Fibroblast of villous mesenchyme (primary cell): ENCODE measurements at regions not wholly inside any gene's neighbourhood (a gene's known extent, or its start where the extent isn't known, plus 50 kb on each side); places are given as distances from the start of the nearest gene placed in this dataset.
"Not testable (repeated sequence)": the region's sequence is repeated elsewhere in the genome, so short reads cannot be mapped to it uniquely, and the experiment has no call there.

Source experiments
- DNase-seq: peaks from one replicate; pipeline ENCODE4 v3.0.0-alpha.2; 2010; ENCODE audit warnings: low read depth
- H3K4me3 ChIP-seq: 2 replicates; pipeline ENCODE4 v1.5.1; 2011; ENCODE audit warnings: low read depth, mild to moderate bottlenecking, low read length
- TF ChIP-seq, protein P1 (sequence below): IDR thresholded peaks from 2 replicates; pipeline ENCODE4 v1.5.1; 2012; ENCODE audit warnings: low read depth, mild to moderate bottlenecking, low read length; ENCODE audit not compliant: insufficient read depth

DNA sequence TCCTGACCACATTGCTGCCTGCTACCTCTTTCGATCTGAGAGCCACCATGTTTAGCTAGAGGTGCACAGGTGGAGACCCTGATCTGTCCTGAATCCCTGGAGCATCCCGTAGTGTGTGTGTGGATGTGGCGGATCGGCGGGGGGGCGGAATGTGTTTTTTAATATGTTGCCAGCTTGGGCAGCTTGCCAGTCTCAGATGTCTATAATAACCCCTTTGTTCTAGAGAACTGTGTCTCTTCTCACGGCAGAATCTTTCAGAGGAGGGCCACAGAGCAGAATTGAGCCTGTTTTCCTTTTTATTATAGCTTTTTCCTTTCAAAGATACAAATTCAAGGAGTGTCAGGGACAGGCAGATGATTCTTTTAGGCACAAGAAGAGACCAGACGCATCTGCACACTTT lies 934.1 kb upstream of the KLHL29 start:
- H3K4me3 ChIP-seq = no peak overlapping the region
- no peak for DNase-seq
- TF ChIP-seq, protein P1, sequence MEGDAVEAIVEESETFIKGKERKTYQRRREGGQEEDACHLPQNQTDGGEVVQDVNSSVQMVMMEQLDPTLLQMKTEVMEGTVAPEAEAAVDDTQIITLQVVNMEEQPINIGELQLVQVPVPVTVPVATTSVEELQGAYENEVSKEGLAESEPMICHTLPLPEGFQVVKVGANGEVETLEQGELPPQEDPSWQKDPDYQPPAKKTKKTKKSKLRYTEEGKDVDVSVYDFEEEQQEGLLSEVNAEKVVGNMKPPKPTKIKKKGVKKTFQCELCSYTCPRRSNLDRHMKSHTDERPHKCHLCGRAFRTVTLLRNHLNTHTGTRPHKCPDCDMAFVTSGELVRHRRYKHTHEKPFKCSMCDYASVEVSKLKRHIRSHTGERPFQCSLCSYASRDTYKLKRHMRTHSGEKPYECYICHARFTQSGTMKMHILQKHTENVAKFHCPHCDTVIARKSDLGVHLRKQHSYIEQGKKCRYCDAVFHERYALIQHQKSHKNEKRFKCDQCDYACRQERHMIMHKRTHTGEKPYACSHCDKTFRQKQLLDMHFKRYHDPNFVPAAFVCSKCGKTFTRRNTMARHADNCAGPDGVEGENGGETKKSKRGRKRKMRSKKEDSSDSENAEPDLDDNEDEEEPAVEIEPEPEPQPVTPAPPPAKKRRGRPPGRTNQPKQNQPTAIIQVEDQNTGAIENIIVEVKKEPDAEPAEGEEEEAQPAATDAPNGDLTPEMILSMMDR = no peak

DNA sequence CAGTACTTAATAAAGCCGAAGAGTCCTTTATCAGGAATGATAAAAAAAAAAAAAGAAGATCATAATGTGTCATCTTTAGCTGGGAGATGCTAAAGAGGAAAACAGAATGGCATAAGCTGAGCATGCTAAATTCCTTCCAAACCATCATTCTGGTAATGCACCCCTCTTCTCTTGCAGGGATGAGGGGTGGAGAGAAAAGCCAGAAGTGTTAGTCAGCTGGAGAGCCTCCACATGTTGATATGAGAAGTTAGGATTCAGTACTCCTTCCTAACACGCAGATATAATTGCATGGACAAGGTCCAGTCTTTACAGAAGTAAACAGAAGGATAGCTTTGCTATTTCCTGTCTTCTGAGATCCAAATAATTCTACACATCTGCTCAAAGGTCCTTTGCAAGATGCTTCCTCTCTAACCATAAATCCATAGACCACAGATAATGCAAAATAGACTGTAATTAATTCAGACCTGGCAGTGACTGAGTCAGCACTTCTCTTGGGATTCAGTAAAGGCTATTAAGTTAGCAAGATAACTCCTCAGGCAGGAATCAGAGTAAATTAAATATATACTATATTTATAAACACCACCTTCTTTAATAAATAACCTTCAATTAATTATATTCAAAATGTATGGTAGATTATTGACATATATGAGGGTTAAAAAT lies 930.0 kb upstream of the KLHL29 start:
- DNase-seq = no peak
- TF ChIP-seq, protein P1 = no peak
- H3K4me3 ChIP-seq = no peak overlapping the region

DNA sequence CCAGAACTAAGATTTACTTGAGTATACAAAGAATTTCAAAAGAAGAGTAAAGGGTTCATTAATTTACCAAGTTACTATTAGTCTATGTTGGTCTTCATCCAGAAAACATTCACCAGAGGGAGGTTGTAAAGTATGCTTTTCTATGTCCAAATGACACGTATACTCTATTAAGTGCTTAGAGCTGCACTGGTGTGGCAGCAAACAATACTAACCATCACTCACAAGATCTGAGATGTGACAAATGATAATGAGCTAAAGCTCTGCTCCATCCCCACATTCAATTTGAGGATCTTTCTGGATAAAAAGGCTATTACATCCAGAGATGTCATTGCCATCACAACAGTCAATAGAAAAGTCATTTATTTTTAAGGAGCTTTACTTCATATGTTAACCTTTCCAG lies 926.5 kb upstream of the KLHL29 start:
- TF ChIP-seq, protein P1 = no peak
- no peak for DNase-seq
- no peak overlapping the region for H3K4me3 ChIP-seq

DNA sequence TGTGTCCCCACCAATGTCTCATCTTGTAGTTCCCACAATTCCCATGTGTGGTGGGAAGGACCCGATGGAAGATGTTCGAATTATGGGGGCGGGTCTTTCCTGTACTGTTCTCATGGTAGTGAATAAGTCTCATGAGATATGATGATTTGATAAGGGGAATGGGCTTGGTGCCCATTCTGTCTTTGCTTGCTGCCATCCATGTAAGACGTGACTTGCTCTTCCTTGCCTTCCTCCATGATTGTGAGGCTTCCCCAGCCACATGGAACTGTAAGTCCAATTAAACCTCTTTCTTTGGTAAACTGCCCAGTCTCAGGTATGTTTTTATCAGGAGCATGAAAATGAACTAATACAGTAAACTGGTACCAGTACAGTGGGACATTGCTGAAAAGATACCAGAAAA lies 909.9 kb upstream of the KLHL29 start:
- DNase-seq, H3K4me3 ChIP-seq: not testable (repeated sequence)

DNA sequence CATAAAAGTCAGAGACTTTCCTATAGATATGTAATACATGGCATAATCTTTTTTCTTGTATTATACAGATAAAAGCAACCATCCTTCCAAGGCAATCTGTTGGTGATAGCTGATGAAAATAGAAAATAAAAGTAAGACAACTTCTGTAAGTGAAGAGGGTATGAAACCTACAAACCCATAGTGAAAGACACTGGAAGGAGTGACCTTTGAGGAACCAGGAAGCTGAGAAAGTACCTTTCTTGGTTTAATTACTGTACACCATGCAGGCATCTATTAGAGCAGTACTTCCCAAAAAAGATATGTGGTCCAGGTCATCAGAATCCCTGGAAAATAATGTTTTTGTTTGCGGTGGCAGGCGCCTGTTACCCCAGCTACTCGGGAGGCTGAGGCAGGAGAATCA lies 906.6 kb upstream of the KLHL29 start:
- H3K4me3 ChIP-seq = no peak overlapping the region
- TF ChIP-seq, protein P1 = no peak
- DNase-seq = no peak

DNA sequence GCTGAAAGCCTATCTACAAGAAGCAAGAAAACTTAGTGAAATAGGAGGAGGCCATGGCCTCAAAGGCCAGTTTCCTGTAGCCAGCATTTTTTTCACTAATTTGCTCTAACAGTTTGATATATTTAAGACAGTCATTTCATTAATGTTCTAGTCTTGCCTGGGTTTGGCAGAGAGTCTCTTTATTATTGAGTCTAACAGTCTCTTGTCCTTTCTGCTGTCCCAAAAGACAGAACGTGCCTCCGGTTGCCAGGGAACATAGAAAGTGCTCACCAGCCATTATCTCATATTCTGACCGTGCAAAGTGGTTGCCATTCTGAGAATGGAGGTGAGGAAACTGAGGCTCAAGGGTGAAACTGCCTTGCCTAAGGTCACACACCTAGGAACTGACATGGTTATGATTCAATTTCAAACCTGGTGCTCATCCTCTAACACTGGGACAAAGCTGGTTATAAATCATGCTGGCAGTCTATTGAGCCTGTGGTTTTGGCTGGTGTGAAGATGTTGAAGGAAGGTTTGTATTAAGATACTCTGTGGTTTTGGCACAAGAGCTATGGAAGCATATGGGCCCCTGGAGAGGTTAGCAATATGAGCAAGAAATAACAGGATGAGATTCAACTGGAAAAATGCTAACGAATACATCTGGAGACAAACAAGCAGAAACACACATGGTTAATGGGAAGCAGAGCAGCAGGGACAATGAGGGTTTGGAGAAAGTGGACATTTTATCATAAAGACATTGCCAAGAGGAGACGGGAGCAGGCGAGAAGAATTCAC lies 903.3 kb upstream of the KLHL29 start:
- TF ChIP-seq, protein P1 = no peak
- DNase-seq = no peak
- no peak overlapping the region for H3K4me3 ChIP-seq

DNA sequence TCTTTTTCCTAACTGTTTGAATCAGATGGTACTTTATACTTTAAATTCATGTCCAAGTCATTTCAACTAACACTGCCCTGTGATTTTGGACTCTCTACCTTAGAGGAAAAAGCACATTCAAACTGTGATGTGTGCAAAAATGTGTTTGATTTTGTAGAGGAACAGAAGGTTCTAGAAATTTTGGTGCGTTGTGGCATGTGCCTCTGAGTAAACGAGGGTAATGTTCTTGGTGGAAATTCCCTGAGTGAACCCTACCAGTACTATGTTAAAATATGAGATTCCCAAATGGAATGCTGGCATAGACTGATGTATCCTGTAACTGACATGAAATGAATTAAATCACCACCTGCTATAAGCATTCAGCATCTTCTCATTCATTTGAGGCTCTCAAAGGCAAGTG lies 901.9 kb upstream of the KLHL29 start:
- no peak for DNase-seq
- no peak overlapping the region for H3K4me3 ChIP-seq
- TF ChIP-seq, protein P1 = no peak
